Spleen (tissue), 11 donors: ENCODE measurements at regions not wholly inside any gene's neighbourhood (a gene's known extent, or its start where the extent isn't known, plus 50 kb on each side); places are given as distances from the start of the nearest gene placed in this dataset.
A peak's percentile ranks its signal among the peaks of the same experiment; 100 is the strongest.

ENCODE experiments used
- DNase-seq: peaks from one replicate; pipeline ENCODE4 v3.0.0-alpha.2; 2020
- H3K27ac ChIP-seq, 8 donors: fragments of 200-600 bp; sonication (generic) in 7 of 8; 1 replicate in 4 of 8; 2 replicates in 4 of 8; pipeline versions ENCODE4 v1.5.0 to v1.8.0; 2016 to 2021; ENCODE audit warnings: inconsistent platforms in 4 of 8, mild to moderate bottlenecking in 4 of 8, moderate library complexity in 1 of 8
- H3K27me3 ChIP-seq, 7 donors: fragments of 200-600 bp; sonication (generic) in 6 of 7; replicated peaks in 1 of 7; 1 replicate in 4 of 7; 2 replicates in 3 of 7; pipeline versions ENCODE4 v1.5.0 to v1.8.0; 2016 to 2021; ENCODE audit warnings: inconsistent platforms in 3 of 7, mild to moderate bottlenecking in 1 of 7
- H3K36me3 ChIP-seq, 6 donors: fragments of 200-600 bp; sonication (generic) in 5 of 6; 1 replicate in 4 of 6; 2 replicates in 2 of 6; pipeline versions ENCODE4 v1.5.0 to v1.8.0; 2016 to 2021; ENCODE audit warnings: inconsistent platforms in 2 of 6
- H3K4me1 ChIP-seq, 6 donors: fragments of 200-600 bp; sonication (generic) in 5 of 6; 1 replicate in 3 of 6; 2 replicates in 3 of 6; pipeline versions ENCODE4 v1.5.0 to v1.8.0; 2016 to 2021; ENCODE audit warnings: inconsistent platforms in 3 of 6
- H3K4me3 ChIP-seq, 8 donors: fragments of 200-600 bp; sonication (generic) in 7 of 8; 1 replicate in 4 of 8; 2 replicates in 4 of 8; pipeline versions ENCODE4 v1.5.0 to v1.8.0; 2016 to 2021; ENCODE audit warnings: inconsistent platforms in 4 of 8, mild to moderate bottlenecking in 4 of 8, moderate library complexity in 2 of 8
- H3K9me3 ChIP-seq, 8 donors: fragments of 200-600 bp; sonication (generic) in 7 of 8; 1 replicate in 4 of 8; 2 replicates in 4 of 8; pipeline versions ENCODE4 v1.5.0 to v1.8.0; 2016 to 2021; ENCODE audit warnings: inconsistent platforms in 4 of 8
- CTCF ChIP-seq, 11 experiments: fragments of 200-600 bp in 7 of 11; fragments of 450-650 bp in 4 of 11; sonication (generic) in 4 of 11; IDR thresholded peaks in 8 of 11; conservative IDR thresholded peaks in 3 of 11; 1 replicate in 7 of 11; 2 replicates in 4 of 11; pipeline versions ENCODE4 v1.4.0 to v1.8.0; 2016 to 2021; ENCODE audit warnings: antibody characterized with exemption in 11 of 11, inconsistent platforms in 4 of 11, mild to moderate bottlenecking in 1 of 11
- POLR2A ChIP-seq, 3 donors: fragments of 450-650 bp; IDR thresholded peaks; one replicate each; pipeline ENCODE4 v1.5.1; 2017; ENCODE audit warnings: antibody characterized with exemption in 3 of 3, mild to moderate bottlenecking in 1 of 3
- POLR2AphosphoS5 ChIP-seq, 3 donors: sonication (generic); formaldehyde crosslinking; IDR thresholded peaks; one replicate each; pipeline ENCODE4 v1.5.1; 2017; ENCODE audit warnings: antibody characterized with exemption in 3 of 3
- WGBS, 5 donors: extraction: QIAGEN DNeasy Blood & Tissue Kit in 3 of 5; methylation state at CpG; one replicate each; pipeline versions ENCODE4 v1.1.5 to v1.1.7; 2013 to 2018; 5-methylcytosine and 5-hydroxymethylcytosine counted together
- intact Hi-C: fragments of 100-400 bp; cut with DNase I; formaldehyde crosslinking; loops from one replicate; pipeline ENCODE4 v1.15.0; 2023; ENCODE audit warnings: low total_unique reads
- donor health status: healthy with polysubstance abuse.
- donor health status: DM: no; HTN: no; CAD: no; lungs with moderate emphysema.
- donor health status: DM: no; HTN: no; CAD: no.
- donor health status: Bipolar disorder and iron deficiency.
- donor health status: healthy.
- donor health status: DM: no; HTN: no; CAD: no.
- donor health status: DM: yes; HTN: yes; CAD: no.

- Histone ChIP-seq H3K27ac (peak overlapping the region in 5 of 8 donors; percentile 18 to 43 (median 29)), H3K36me3 (no peaks in the 10 kb centered on the region), H3K9me3 (no peaks in the 10 kb centered on the region), H3K4me3 (no peak overlapping the region), H3K4me1 (peaks cover 0 to 17% (median 3%) of the 10 kb centered on the region in 6 donors), H3K27me3 (no peaks in the 10 kb centered on the region)
- intact Hi-C loops, result no loop called here
- DNase-seq, result no peak
- WGBS, 5 donors, result 55 to 68% (median 57%) methylated on average over 4 of the region's 4 CpGs
- TF ChIP-seq POLR2AphosphoS5 (IDR thresholded peaks at IDR 0.05) (no peak), POLR2A (IDR thresholded peaks at IDR 0.05) (no peak), CTCF (IDR thresholded peaks at IDR 0.05 in 8 of 11, conservative IDR thresholded peaks at IDR 0.05 in 3 of 11) (no peak)
These were observed 243.3 kb downstream of the TSN start for GRCh38 chr2:121998751-121999150.

GRCh38 chr2:121999264-121999663, 243.8 kb downstream of the TSN start:
- Histone ChIP-seq H3K36me3 (no peaks in the 10 kb centered on the region), H3K4me1 (peaks cover 0 to 17% (median 3%) of the 10 kb centered on the region in 6 donors), H3K27me3 (no peaks in the 10 kb centered on the region), H3K27ac (peak overlapping the region in 4 of 8 donors; percentile 18 to 45 (median 36)), H3K9me3 (no peaks in the 10 kb centered on the region), H3K4me3 (no peak overlapping the region)
- intact Hi-C loops, result no loop called here
- WGBS, 5 donors, result 7 to 18% (median 12%) methylated on average over 6 of the region's 6 CpGs
- DNase-seq, result no peak
- peak in 1 of 3 donors; percentile 58 for TF ChIP-seq POLR2AphosphoS5 (IDR thresholded peaks at IDR 0.05)
- no peak for TF ChIP-seq POLR2A (IDR thresholded peaks at IDR 0.05)
- TF ChIP-seq CTCF (IDR thresholded peaks at IDR 0.05 in 8 of 11, conservative IDR thresholded peaks at IDR 0.05 in 3 of 11), result no peak

GRCh38 chr2:122000556-122001340, 245.3 kb downstream of the TSN start:
- Histone ChIP-seq H3K27me3 (no peaks in the 10 kb centered on the region), H3K4me3 (no peak overlapping the region), H3K9me3 (no peaks in the 10 kb centered on the region), H3K27ac (no peak overlapping the region), H3K36me3 (no peaks in the 10 kb centered on the region), H3K4me1 (peaks cover 0 to 17% (median 3%) of the 10 kb centered on the region in 6 donors)
- DNase-seq, result no peak
- 83 to 91% (median 87%) methylated on average over 20 to 21 of the region's 21 CpGs for WGBS, 5 donors
- intact Hi-C loops, result no loop called here
- TF ChIP-seq CTCF (IDR thresholded peaks at IDR 0.05 in 8 of 11, conservative IDR thresholded peaks at IDR 0.05 in 3 of 11) (no peak), POLR2AphosphoS5 (IDR thresholded peaks at IDR 0.05) (no peak), POLR2A (IDR thresholded peaks at IDR 0.05) (no peak)

- no peak overlapping the region for H3K27ac ChIP-seq
- TF ChIP-seq POLR2AphosphoS5 (IDR thresholded peaks at IDR 0.05), result no peak
- no peak for TF ChIP-seq CTCF (IDR thresholded peaks at IDR 0.05 in 8 of 11, conservative IDR thresholded peaks at IDR 0.05 in 3 of 11)
- TF ChIP-seq POLR2A (IDR thresholded peaks at IDR 0.05), result no peak
- no peaks in the 10 kb centered on the region for H3K27me3 ChIP-seq
- intact Hi-C loops, result no loop called here
- WGBS, 5 donors, result 58 to 79% (median 72%) methylated on average over 7 of the region's 7 CpGs
- H3K4me1 ChIP-seq, result peaks cover 0 to 17% (median 3%) of the 10 kb centered on the region in 6 donors
- no peaks in the 10 kb centered on the region for H3K36me3 ChIP-seq
- H3K9me3 ChIP-seq, result no peaks in the 10 kb centered on the region
- no peak for DNase-seq
- H3K4me3 ChIP-seq, result no peak overlapping the region
These were observed 246.0 kb downstream of the TSN start for GRCh38 chr2:122001441-122001874.
